DOHH2 (cell line): ENCODE measurements at regions not wholly inside any gene's neighbourhood (a gene's known extent, or its start where the extent isn't known, plus 50 kb on each side); places are given as distances from the start of the nearest gene placed in this dataset.

ENCODE experiments used
- H3F3A ChIP-seq: fragments of 200-600 bp; sonication (generic), shearing (Covaris generic); 2 replicates; pipeline ENCODE4 v1.6.0; 2016; ENCODE audit warnings: antibody characterized with exemption, mild to moderate bottlenecking; ENCODE audit not compliant: control insufficient read depth, insufficient read depth
- H3K27ac ChIP-seq: fragments of 200-600 bp; sonication (generic); 2 replicates; pipeline ENCODE4 v1.5.1; 2014; ENCODE audit warnings: low read depth, mild to moderate bottlenecking, low read length, moderate library complexity
- H3K27me3 ChIP-seq: fragments of 200-600 bp; sonication (generic); 2 replicates; pipeline ENCODE4 v1.6.1; 2014; ENCODE audit warnings: mild to moderate bottlenecking, low read length, mixed read lengths; ENCODE audit not compliant: control insufficient read depth
- H3K36me3 ChIP-seq: fragments of 200-600 bp; sonication (generic); 2 replicates; pipeline ENCODE4 v1.6.1; 2014; ENCODE audit warnings: mild to moderate bottlenecking, low read length, moderate library complexity, mixed read lengths; ENCODE audit not compliant: control insufficient read depth
- H3K4me1 ChIP-seq: fragments of 200-600 bp; sonication (generic); 2 replicates; pipeline ENCODE4 v1.6.1; 2014; ENCODE audit warnings: mild to moderate bottlenecking, low read length, mixed read lengths; ENCODE audit not compliant: control insufficient read depth
- H3K4me2 ChIP-seq: fragments of 200-600 bp; sonication (generic); 2 replicates; pipeline ENCODE4 v1.6.0; 2014; ENCODE audit warnings: mild to moderate bottlenecking, low read length, moderate library complexity
- H3K4me3 ChIP-seq: fragments of 200-600 bp; sonication (generic); 2 replicates; pipeline ENCODE4 v1.5.1; 2014; ENCODE audit warnings: mild to moderate bottlenecking, low read length, mixed read lengths
- H3K79me2 ChIP-seq: fragments of 200-600 bp; sonication (generic); 2 replicates; pipeline ENCODE4 v1.6.1; 2014; ENCODE audit warnings: mild to moderate bottlenecking, low read length, mixed read lengths; ENCODE audit not compliant: control insufficient read depth
- H3K9me2 ChIP-seq: fragments of 200-600 bp; sonication (generic); replicated peaks from 2 replicates; pipeline ENCODE4 v1.6.1; 2014; ENCODE audit warnings: mild to moderate bottlenecking, low read length, mixed read lengths; ENCODE audit not compliant: control insufficient read depth
- H3K9me3 ChIP-seq: fragments of 200-600 bp; sonication (generic); 2 replicates; pipeline ENCODE4 v1.6.1; 2014; ENCODE audit warnings: antibody characterized with exemption, low read length, mixed read lengths; ENCODE audit not compliant: control insufficient read depth, insufficient read depth
- H4K20me1 ChIP-seq: fragments of 200-600 bp; sonication (generic); 2 replicates; pipeline ENCODE4 v1.6.0; 2014; ENCODE audit warnings: low read depth, mild to moderate bottlenecking, antibody characterized with exemption, low read length, moderate library complexity; ENCODE audit not compliant: control insufficient read depth, insufficient read depth
- CTCF ChIP-seq: fragments of 200-600 bp; sonication (generic); IDR thresholded peaks from one replicate; pipeline ENCODE4 v1.5.1; 2014; ENCODE audit warnings: antibody characterized with exemption, mild to moderate bottlenecking, low read depth, low read length; ENCODE audit not compliant: poor library complexity, severe bottlenecking
- EZH2phosphoT487 ChIP-seq: fragments of 200-600 bp; sonication (generic); IDR thresholded peaks from 2 replicates; pipeline ENCODE4 v1.6.1; 2017; ENCODE audit warnings: borderline replicate concordance, mild to moderate bottlenecking, antibody characterized with exemption, low read length, moderate library complexity, mixed read lengths

GRCh38 chr20:20931024-20931423 is 175.1 kb downstream of the LINC00237 start:
- H3K4me1 ChIP-seq = no peaks in the 10 kb centered on the region

GRCh38 chr20:20930500-20930899 is 175.7 kb downstream of the LINC00237 start:
- Histone ChIP-seq H3K4me1 (no peaks in the 10 kb centered on the region), H3K9me2 (no peaks in the 10 kb centered on the region), H3K27me3 (0 out of 2 replicates have a peak, but pooled peaks cover 7% of the 10 kb centered on the region), H3K79me2 (no peaks in the 10 kb centered on the region), H3K4me2 (no peak overlapping the region), H3F3A (no peaks in the 10 kb centered on the region), H3K36me3 (no peaks in the 10 kb centered on the region), H4K20me1 (no peaks in the 10 kb centered on the region), H3K9me3 (no peaks in the 10 kb centered on the region), H3K4me3 (no peak overlapping the region), H3K27ac (no peak overlapping the region)
- no peak for TF ChIP-seq CTCF
- TF ChIP-seq EZH2phosphoT487 = no peak

More at GRCh38 chr20:20931024-20931423, 175.1 kb downstream of the LINC00237 start:
- H3K27me3 ChIP-seq = 0 out of 2 replicates have a peak, but pooled peaks cover 7% of the 10 kb centered on the region
- no peak overlapping the region for H3K4me3 ChIP-seq
- no peaks in the 10 kb centered on the region for H3K9me2 ChIP-seq
- no peaks in the 10 kb centered on the region for H3K9me3 ChIP-seq
- no peak overlapping the region for H3K27ac ChIP-seq
- no peaks in the 10 kb centered on the region for H3K79me2 ChIP-seq
- H4K20me1 ChIP-seq = no peaks in the 10 kb centered on the region
- TF ChIP-seq EZH2phosphoT487 (no peak), CTCF (no peak)
- H3K36me3 ChIP-seq = no peaks in the 10 kb centered on the region
- H3F3A ChIP-seq = no peaks in the 10 kb centered on the region
- no peak overlapping the region for H3K4me2 ChIP-seq

GRCh38 chr20:20929341-20929740 is 176.8 kb downstream of the LINC00237 start:
- Histone ChIP-seq H3K9me2 (no peaks in the 10 kb centered on the region), H3K27ac (no peak overlapping the region), H4K20me1 (no peaks in the 10 kb centered on the region), H3F3A (no peaks in the 10 kb centered on the region), H3K36me3 (no peaks in the 10 kb centered on the region), H3K4me3 (no peak overlapping the region), H3K27me3 (0 out of 2 replicates have a peak, but pooled peaks cover 7% of the 10 kb centered on the region), H3K9me3 (no peaks in the 10 kb centered on the region), H3K4me1 (no peaks in the 10 kb centered on the region), H3K79me2 (no peaks in the 10 kb centered on the region), H3K4me2 (no peak overlapping the region)
- no peak for TF ChIP-seq EZH2phosphoT487
- no peak for TF ChIP-seq CTCF
